Kidney tubule cell (primary cell): ENCODE measurements at regions not wholly inside any gene's neighbourhood (a gene's known extent, or its start where the extent isn't known, plus 50 kb on each side); places are given as distances from the start of the nearest gene placed in this dataset.
A peak's percentile ranks its signal among the peaks of the same experiment; 100 is the strongest.

Experiments
- DNase-seq: peaks from one replicate; pipeline ENCODE4 v3.0.0-alpha.2; 2018; ENCODE audit warnings: low spot score

- DNase-seq = no peak
Measured at GRCh38 chr12:84741031-84741430, 171.6 kb downstream of the SLC6A15 start.

GRCh38 chr12:84740602-84741001 lies 172.0 kb downstream of the SLC6A15 start:
- no peak for DNase-seq

- peak; percentile 50 for DNase-seq
Measured at GRCh38 chr12:84738481-84738972, 174.1 kb downstream of the SLC6A15 start.

- no peak for DNase-seq
Measured at GRCh38 chr12:84732828-84733340, 179.7 kb downstream of the SLC6A15 start.

- no peak for DNase-seq
Measured at GRCh38 chr12:84730561-84731162, 181.9 kb downstream of the SLC6A15 start.

- peak; percentile 14 for DNase-seq
Measured at GRCh38 chr12:84727961-84728360, 184.6 kb downstream of the SLC6A15 start.

- no peak for DNase-seq
Measured at GRCh38 chr12:84726780-84727179, 185.8 kb downstream of the SLC6A15 start.

GRCh38 chr12:84723988-84724387 lies 188.6 kb downstream of the SLC6A15 start:
- DNase-seq = no peak

GRCh38 chr12:84719997-84720396 lies 192.6 kb downstream of the SLC6A15 start:
- no peak for DNase-seq

GRCh38 chr12:84718906-84719305 lies 193.7 kb downstream of the SLC6A15 start:
- no peak for DNase-seq

GRCh38 chr12:84712747-84713146 lies 199.9 kb downstream of the SLC6A15 start:
- DNase-seq = no peak

GRCh38 chr12:84706374-84706773 lies 206.2 kb downstream of the SLC6A15 start:
- DNase-seq = no peak

GRCh38 chr12:84704856-84705255 lies 207.7 kb downstream of the SLC6A15 start:
- DNase-seq = no peak

- DNase-seq = no peak
Measured at GRCh38 chr12:84702001-84702400, 210.6 kb downstream of the SLC6A15 start.

- no peak for DNase-seq
Measured at GRCh38 chr12:84701041-84701440, 211.6 kb downstream of the SLC6A15 start.

- DNase-seq = no peak
Measured at GRCh38 chr12:84698576-84699333, 213.8 kb downstream of the SLC6A15 start.

GRCh38 chr12:84696908-84697540 lies 215.6 kb downstream of the SLC6A15 start:
- DNase-seq = no peak

- DNase-seq = no peak
Measured at GRCh38 chr12:84696281-84696680, 216.3 kb downstream of the SLC6A15 start.

GRCh38 chr12:84694116-84694515 lies 218.5 kb downstream of the SLC6A15 start:
- DNase-seq = no peak

GRCh38 chr12:84692071-84692470 lies 220.5 kb downstream of the SLC6A15 start:
- DNase-seq = no peak

GRCh38 chr12:84691266-84691665 lies 221.3 kb downstream of the SLC6A15 start:
- DNase-seq = no peak

GRCh38 chr12:84689638-84690037 lies 223.0 kb downstream of the SLC6A15 start:
- no peak for DNase-seq

- no peak for DNase-seq
Measured at GRCh38 chr12:84685379-84685778, 227.2 kb downstream of the SLC6A15 start.
